Right hindlimb (tissue), 1 donor: ENCODE measurements at regions not wholly inside any gene's neighbourhood (a gene's known extent, or its start where the extent isn't known, plus 50 kb on each side); places are given as distances from the start of the nearest gene placed in this dataset.
A peak's percentile ranks its signal among the peaks of the same experiment; 100 is the strongest.
"Not testable (repeated sequence)": the region's sequence is repeated elsewhere in the genome, so short reads cannot be mapped to it uniquely, and the experiment has no call there.

Source experiments
- DNase-seq: peaks from one replicate; pipeline ENCODE4 v3.0.0-alpha.2; 2018

GRCh38 chr3:144548346-144548745 is 576.7 kb downstream of the DIPK2A start:
- DNase-seq: no peak

GRCh38 chr3:144549166-144549565 is 577.5 kb downstream of the DIPK2A start:
- DNase-seq: no peak

DNA sequence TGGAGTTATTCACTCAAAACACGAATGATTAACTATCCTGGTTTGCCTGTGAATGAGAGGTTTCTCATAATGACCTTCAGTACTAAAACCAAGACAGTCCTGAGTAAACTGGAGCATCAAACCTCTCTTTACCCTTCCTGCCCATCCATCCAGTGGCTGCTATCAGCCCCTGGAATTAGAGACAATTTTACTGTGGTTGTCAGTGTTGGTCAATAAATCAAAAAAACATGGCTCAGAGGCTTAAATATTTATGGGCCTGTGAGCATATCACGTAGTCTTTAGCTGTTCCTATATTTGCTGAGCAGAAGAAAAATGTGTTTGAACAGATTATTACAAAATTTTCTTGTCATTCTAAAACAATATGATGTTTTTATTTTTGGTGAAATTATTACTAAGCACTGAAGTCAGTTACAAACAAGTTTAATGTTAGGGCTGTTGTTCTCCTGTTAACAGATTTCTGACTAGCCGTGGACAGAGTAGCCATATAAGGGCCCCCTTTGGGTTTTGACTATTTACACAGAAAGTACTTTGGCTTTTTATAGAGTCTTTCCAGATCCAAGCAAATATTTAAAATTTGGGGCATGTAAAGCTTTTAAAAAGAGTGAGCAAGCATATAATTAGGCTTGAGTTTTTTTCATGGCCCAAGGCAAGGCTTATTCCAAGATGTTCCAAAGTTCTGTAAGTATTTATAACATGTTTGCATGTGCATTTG is 580.9 kb downstream of the DIPK2A start:
- DNase-seq: no peak

- DNase-seq: no peak
Measured at GRCh38 chr3:144553301-144553700, 581.7 kb downstream of the DIPK2A start.

- DNase-seq: no peak
Measured at GRCh38 chr3:144554889-144555288, 583.3 kb downstream of the DIPK2A start.

- DNase-seq: no peak
Measured at GRCh38 chr3:144556392-144556791, 584.8 kb downstream of the DIPK2A start.

DNA sequence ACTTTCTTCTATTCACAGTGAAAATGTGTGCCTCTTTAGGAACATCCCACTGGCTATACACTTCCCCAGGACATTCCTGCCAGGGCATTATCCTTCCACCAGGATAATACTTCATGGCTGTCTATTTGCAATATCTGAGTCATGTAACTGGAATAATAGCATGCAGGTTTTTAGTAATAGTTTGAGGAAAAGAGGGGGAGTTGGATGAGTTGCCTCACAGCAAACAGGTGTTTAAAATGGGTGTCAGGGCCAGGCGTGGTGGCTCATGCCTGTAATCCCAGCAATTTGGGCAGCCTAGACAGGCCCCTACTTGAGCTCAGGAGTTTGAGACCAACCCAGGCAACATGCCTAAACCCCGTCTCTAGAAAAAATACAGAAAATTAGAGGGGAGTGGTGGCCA is 585.9 kb downstream of the DIPK2A start:
- no peak for DNase-seq

GRCh38 chr3:144564011-144564410 is 592.4 kb downstream of the DIPK2A start:
- no peak for DNase-seq

DNA sequence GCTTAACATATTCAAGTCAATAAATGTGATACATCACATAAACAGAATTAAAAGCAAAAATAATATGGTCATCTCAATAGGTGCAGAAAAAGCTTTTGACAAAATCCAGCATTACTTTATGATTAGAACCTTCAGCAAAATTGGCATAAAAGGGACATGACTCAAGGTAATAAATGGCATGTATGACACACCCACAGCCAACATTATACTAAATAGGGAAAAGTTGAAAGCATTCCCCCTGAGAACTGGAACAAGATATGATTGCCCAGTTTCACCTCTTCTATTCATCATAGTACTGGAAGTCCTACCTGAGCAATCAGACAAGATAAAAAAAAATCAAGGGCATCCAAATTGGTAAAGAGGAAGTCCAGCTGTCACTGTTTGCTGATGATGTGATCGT is 594.7 kb downstream of the DIPK2A start:
- DNase-seq: no peak

GRCh38 chr3:144569651-144570050 is 598.0 kb downstream of the DIPK2A start:
- DNase-seq: no peak

DNA sequence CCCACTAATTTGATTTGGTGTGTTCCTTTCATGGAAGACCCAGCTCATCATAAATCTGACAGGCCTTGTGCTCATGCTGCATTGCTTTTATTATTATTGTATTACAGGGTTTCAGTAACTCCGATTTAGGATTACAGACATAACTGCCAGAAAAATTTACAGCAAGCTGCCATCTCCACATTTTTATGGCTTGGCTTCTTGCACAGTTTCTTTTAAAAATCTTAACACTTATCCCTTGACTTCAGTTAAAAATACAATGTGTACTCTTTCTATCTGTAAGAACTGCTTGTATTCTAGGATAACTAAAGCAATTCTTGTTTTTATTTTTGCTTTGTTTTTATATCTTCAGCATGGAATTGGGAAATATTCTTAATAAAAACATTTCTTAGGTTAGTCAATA is 612.2 kb downstream of the DIPK2A start:
- DNase-seq: no peak

DNA sequence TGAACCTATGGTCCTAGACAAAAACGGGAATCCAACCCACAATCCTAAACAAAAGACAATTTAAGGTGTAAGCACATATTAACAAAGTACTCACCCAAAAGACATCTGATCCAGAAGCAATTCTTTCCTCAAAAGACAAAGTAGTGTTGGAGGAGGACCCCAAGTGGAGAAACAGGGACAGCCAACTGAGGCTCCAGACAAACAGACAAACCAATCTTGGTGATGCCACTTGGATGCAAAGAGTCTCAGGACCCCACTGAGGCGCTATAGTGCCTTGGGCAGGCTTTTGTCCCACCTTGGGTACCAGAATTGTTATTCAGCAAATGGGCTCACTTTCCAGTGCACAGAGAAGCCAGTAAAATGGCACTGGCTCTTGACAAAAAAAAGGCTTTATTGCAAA is 613.8 kb downstream of the DIPK2A start:
- DNase-seq: no peak

GRCh38 chr3:144585953-144586352 is 614.3 kb downstream of the DIPK2A start:
- no peak for DNase-seq

GRCh38 chr3:144586382-144586781 is 614.8 kb downstream of the DIPK2A start:
- no peak for DNase-seq

- no peak for DNase-seq
Measured at GRCh38 chr3:144590854-144591253, 619.2 kb downstream of the DIPK2A start.

DNA sequence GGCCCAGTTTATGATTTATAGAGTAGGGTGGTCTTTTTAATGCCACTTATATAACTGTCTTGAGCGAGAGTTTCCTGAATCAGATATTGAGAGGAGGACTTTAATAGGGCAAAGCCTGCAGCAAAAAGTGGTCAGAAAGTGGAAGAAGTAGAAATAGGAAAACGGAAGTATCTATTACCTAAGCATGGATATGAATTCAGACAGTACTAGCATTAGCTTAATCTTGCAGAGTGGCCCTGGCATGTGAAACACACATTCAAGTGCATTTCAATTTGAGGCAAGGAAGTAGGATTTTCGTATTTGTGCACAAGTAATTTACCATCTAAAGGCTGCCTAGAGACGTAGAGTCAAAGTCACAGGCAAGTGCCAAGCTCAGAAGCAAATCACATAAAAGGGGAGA is 622.3 kb downstream of the DIPK2A start:
- no peak for DNase-seq

DNA sequence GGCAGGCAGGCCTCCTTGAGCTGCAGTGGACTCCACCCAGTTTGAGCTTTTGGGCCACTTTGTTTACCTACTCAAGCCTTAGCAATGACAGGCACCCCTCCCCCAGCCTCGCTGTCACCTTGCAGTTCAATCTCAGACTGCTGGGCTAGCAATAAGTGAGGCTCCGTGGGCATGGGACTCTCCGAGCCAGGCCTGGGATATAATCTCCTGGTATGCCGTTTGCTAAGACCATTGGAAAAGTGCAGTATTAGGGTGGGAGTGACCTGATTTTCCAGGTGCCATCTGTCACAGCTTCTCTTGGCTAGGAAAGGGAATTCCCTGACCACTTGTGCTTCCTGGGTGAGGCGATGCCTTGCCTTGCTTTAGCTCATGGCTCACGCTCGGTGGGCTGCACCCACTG is 648.6 kb downstream of the DIPK2A start:
- not testable (repeated sequence) for DNase-seq

- DNase-seq: no peak
Measured at GRCh38 chr3:144622845-144623244, 651.2 kb downstream of the DIPK2A start.

GRCh38 chr3:144624656-144625055 is 653.0 kb downstream of the DIPK2A start:
- no peak for DNase-seq

- DNase-seq: no peak
Measured at GRCh38 chr3:144626835-144627234, 655.2 kb downstream of the DIPK2A start.

DNA sequence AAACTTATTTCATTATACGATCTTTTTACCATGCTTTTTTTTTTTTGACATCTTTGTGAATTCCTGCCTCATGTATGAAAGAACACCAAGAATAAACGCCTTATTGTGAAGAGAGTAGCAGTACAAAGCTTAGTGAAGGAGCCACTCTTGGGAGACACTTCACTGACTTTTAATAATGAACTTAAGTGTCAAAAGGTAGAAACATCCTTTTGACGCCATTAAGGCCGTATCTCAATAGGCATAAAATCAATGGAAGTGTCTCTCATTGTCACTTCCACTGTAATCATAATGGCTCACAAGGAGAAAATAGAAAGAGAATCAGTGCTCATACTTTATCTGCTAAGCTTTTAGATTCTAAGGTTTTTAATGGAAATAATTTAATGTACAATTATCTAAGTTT is 657.8 kb downstream of the DIPK2A start:
- no peak for DNase-seq

GRCh38 chr3:144636833-144637232 is 665.2 kb downstream of the DIPK2A start:
- no peak for DNase-seq

DNA sequence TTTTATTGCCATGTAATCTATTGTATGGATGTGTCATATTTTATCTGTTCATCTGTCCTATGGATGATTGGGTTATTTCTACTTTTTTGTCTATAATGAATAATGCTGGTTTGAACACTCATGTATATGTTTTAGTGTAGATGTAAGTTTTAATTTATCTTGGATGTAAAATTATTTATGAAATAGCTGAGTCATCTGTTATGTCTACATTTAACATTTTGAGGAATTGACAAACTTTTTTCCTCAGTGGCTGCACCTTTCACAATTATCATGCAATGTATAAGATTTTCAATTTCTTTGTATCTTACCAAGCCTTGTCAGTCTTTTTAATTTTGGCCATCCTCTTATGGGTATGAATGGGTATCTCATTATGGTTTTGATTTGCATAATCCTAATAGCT is 666.4 kb downstream of the DIPK2A start:
- no peak for DNase-seq

- DNase-seq: peak; percentile 23
Measured at GRCh38 chr3:144643771-144644198, 672.2 kb downstream of the DIPK2A start.

DNA sequence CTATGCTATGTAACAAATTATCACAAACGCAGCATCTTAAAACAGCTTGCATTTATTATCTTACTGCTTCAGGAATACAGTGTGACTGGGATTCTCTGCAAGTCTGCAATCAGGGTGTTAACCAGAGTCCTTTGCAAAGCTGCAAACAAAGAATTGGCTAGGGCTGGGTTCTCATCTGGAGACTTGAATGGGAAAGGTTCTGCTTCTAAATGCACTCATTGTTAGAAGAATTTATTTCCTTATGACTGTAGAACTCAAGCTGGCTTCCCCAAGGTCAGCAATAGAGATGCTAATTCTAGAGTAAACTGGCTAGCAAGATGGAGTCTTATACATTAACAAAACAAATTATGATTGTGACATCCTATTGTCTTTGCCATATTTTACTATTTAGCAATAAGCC is 673.7 kb downstream of the DIPK2A start:
- no peak for DNase-seq
